ENCODE measurements at regions not wholly inside any gene's neighbourhood (a gene's known extent, or its start where the extent isn't known, plus 50 kb on each side); places are given as distances from the start of the nearest gene placed in this dataset.
A peak's percentile ranks its signal among the peaks of the same experiment; 100 is the strongest.

GRCh38 chr18:69217196-69218000, 183.3 kb upstream of the DOK6 start:
- DNase-seq: peak; percentile 94

GRCh38 chr18:69220529-69220928, 180.2 kb upstream of the DOK6 start:
- no peak for DNase-seq

- no peak for DNase-seq
Observed at GRCh38 chr18:69222089-69222488, 178.6 kb upstream of the DOK6 start.

GRCh38 chr18:69226971-69227370, 173.7 kb upstream of the DOK6 start:
- no peak for DNase-seq

- DNase-seq: no peak
Observed at GRCh38 chr18:69230204-69230603, 170.5 kb upstream of the DOK6 start.

GRCh38 chr18:69233465-69234054, 167.1 kb upstream of the DOK6 start:
- DNase-seq: no peak

GRCh38 chr18:69239849-69240674, 160.6 kb upstream of the DOK6 start:
- no peak for DNase-seq

GRCh38 chr18:69246027-69246426, 154.7 kb upstream of the DOK6 start:
- peak; percentile 87 for DNase-seq

- no peak for DNase-seq
Observed at GRCh38 chr18:69250305-69251151, 150.2 kb upstream of the DOK6 start.

- DNase-seq: no peak
Observed at GRCh38 chr18:69257861-69258458, 142.7 kb upstream of the DOK6 start.

- no peak for DNase-seq
Observed at GRCh38 chr18:69259282-69259681, 141.4 kb upstream of the DOK6 start.

- DNase-seq: no peak
Observed at GRCh38 chr18:69261406-69261805, 139.3 kb upstream of the DOK6 start.

- DNase-seq: no peak
Observed at GRCh38 chr18:69265656-69266055, 135.0 kb upstream of the DOK6 start.

- no peak for DNase-seq
Observed at GRCh38 chr18:69267895-69268294, 132.8 kb upstream of the DOK6 start.

- no peak for DNase-seq
Observed at GRCh38 chr18:69282371-69282770, 118.3 kb upstream of the DOK6 start.

- no peak for DNase-seq
Observed at GRCh38 chr18:69291044-69291443, 109.6 kb upstream of the DOK6 start.

GRCh38 chr18:69291755-69292154, 108.9 kb upstream of the DOK6 start:
- no peak for DNase-seq

- no peak for DNase-seq
Observed at GRCh38 chr18:69300185-69300584, 100.5 kb upstream of the DOK6 start.

- no peak for DNase-seq
Observed at GRCh38 chr18:69308619-69309018, 92.1 kb upstream of the DOK6 start.

- peak; percentile 86 for DNase-seq
Observed at GRCh38 chr18:69326094-69326493, 74.6 kb upstream of the DOK6 start.

GRCh38 chr18:69328086-69328485, 72.6 kb upstream of the DOK6 start:
- no peak for DNase-seq

- DNase-seq: no peak
Observed at GRCh38 chr18:69330385-69331005, 70.2 kb upstream of the DOK6 start.
